ENCODE measurements at regions not wholly inside any gene's neighbourhood (a gene's known extent, or its start where the extent isn't known, plus 50 kb on each side); places are given as distances from the start of the nearest gene placed in this dataset.

- no peaks in the 10 kb centered on the region for H3K4me1 ChIP-seq
- no peaks in the 10 kb centered on the region for H3K36me3 ChIP-seq
- no peak for DNase-seq (ENCODE audit: low spot score in 2 of 2)
- H3K27me3 ChIP-seq: peaks cover 10% of the 10 kb centered on the region
- H3K9me3 ChIP-seq: no peaks in the 10 kb centered on the region
- 59% methylated on average over 5 of the region's 5 CpGs for WGBS
- TF ChIP-seq POLR2A (IDR thresholded peaks at IDR 0.05) (no peak), EP300 (IDR thresholded peaks at IDR 0.05) (no peak), CTCF (IDR thresholded peaks at IDR 0.05) (no peak), POLR2AphosphoS5 (IDR thresholded peaks at IDR 0.05) (no peak)
- H3K4me3 ChIP-seq: no peak overlapping the region
- no peak overlapping the region for H3K27ac ChIP-seq
Measured at GRCh38 chr1:62993844-62994243, 209.9 kb downstream of the ATG4C start.

GRCh38 chr1:62995173-62995572, 211.2 kb downstream of the ATG4C start:
- TF ChIP-seq CTCF (IDR thresholded peaks at IDR 0.05) (no peak), EP300 (IDR thresholded peaks at IDR 0.05) (no peak), POLR2AphosphoS5 (IDR thresholded peaks at IDR 0.05) (no peak), POLR2A (IDR thresholded peaks at IDR 0.05) (no peak)
- no peaks in the 10 kb centered on the region for H3K9me3 ChIP-seq

GRCh38 chr1:62997884-62998283, 214.0 kb downstream of the ATG4C start:
- H3K9me3 ChIP-seq: no peaks in the 10 kb centered on the region
- H3K4me1 ChIP-seq: no peaks in the 10 kb centered on the region
- H3K27ac ChIP-seq: no peak overlapping the region
- H3K4me3 ChIP-seq: no peak overlapping the region
- no peak for DNase-seq (ENCODE audit: low spot score in 2 of 2)
- 47% methylated on average over 5 of the region's 5 CpGs for WGBS
- TF ChIP-seq EP300 (IDR thresholded peaks at IDR 0.05): no peak
- TF ChIP-seq POLR2AphosphoS5 (IDR thresholded peaks at IDR 0.05): no peak
- TF ChIP-seq POLR2A (IDR thresholded peaks at IDR 0.05): no peak
- no peaks in the 10 kb centered on the region for H3K36me3 ChIP-seq
- H3K27me3 ChIP-seq: peaks cover 24% of the 10 kb centered on the region

More at GRCh38 chr1:62995173-62995572, 211.2 kb downstream of the ATG4C start:
- Histone ChIP-seq H3K4me1 (no peaks in the 10 kb centered on the region), H3K27me3 (peaks cover 15% of the 10 kb centered on the region), H3K27ac (no peak overlapping the region), H3K4me3 (no peak overlapping the region), H3K36me3 (no peaks in the 10 kb centered on the region)
- no peak for DNase-seq (ENCODE audit: low spot score in 2 of 2)
- 70% methylated on average over 4 of the region's 4 CpGs for WGBS

- H3K27ac ChIP-seq: no peak overlapping the region
- no peaks in the 10 kb centered on the region for H3K4me1 ChIP-seq
- no peaks in the 10 kb centered on the region for H3K36me3 ChIP-seq
- peaks cover 24% of the 10 kb centered on the region for H3K27me3 ChIP-seq
- no peak for DNase-seq (ENCODE audit: low spot score in 2 of 2)
- no peak overlapping the region for H3K4me3 ChIP-seq
- WGBS: 92% methylated on average over 10 of the region's 10 CpGs
- TF ChIP-seq POLR2A (IDR thresholded peaks at IDR 0.05) (no peak), POLR2AphosphoS5 (IDR thresholded peaks at IDR 0.05) (no peak), EP300 (IDR thresholded peaks at IDR 0.05) (no peak), CTCF (IDR thresholded peaks at IDR 0.05) (no peak)
- no peaks in the 10 kb centered on the region for H3K9me3 ChIP-seq
Measured at GRCh38 chr1:62998845-62999649, 215.1 kb downstream of the ATG4C start.

- no peak for DNase-seq (ENCODE audit: low spot score in 2 of 2)
- 44% methylated on average over 10 of the region's 10 CpGs for WGBS
- TF ChIP-seq POLR2A (IDR thresholded peaks at IDR 0.05): no peak
- TF ChIP-seq POLR2AphosphoS5 (IDR thresholded peaks at IDR 0.05): no peak
- TF ChIP-seq EP300 (IDR thresholded peaks at IDR 0.05): no peak
- TF ChIP-seq CTCF (IDR thresholded peaks at IDR 0.05): no peak
- Histone ChIP-seq H3K36me3 (no peaks in the 10 kb centered on the region), H3K4me1 (no peaks in the 10 kb centered on the region), H3K27me3 (peaks cover 24% of the 10 kb centered on the region), H3K27ac (no peak overlapping the region), H3K4me3 (no peak overlapping the region), H3K9me3 (no peaks in the 10 kb centered on the region)
Measured at GRCh38 chr1:63000508-63000907, 216.6 kb downstream of the ATG4C start.

All from suprapubic skin (tissue), 4 donors.